Osteocyte (in vitro differentiated cells): ENCODE measurements at regions not wholly inside any gene's neighbourhood (a gene's known extent, or its start where the extent isn't known, plus 50 kb on each side); places are given as distances from the start of the nearest gene placed in this dataset.

Experiments
- DNase-seq: peaks from one replicate; pipeline ENCODE4 v3.0.0; 2021; ENCODE audit warnings: mixed read lengths; ENCODE audit not compliant: unreplicated experiment; ENCODE audit errors: extremely low spot score
- H3K27ac Mint-ChIP-seq: one replicate; pipeline ENCODE4 v1.8.0; 2021; ENCODE audit warnings: mild to moderate bottlenecking, mixed read lengths; ENCODE audit not compliant: unreplicated experiment
- H3K27me3 Mint-ChIP-seq: one replicate; pipeline ENCODE4 v1.8.0; 2021; ENCODE audit warnings: mixed read lengths; ENCODE audit not compliant: unreplicated experiment
- H3K36me3 Mint-ChIP-seq: one replicate; pipeline ENCODE4 v1.8.0; 2021; ENCODE audit warnings: mixed read lengths; ENCODE audit not compliant: unreplicated experiment
- H3K4me1 Mint-ChIP-seq: one replicate; pipeline ENCODE4 v1.8.0; 2021; ENCODE audit warnings: mixed read lengths; ENCODE audit not compliant: unreplicated experiment
- H3K4me3 Mint-ChIP-seq: one replicate; pipeline ENCODE4 v1.8.0; 2021; ENCODE audit warnings: mild to moderate bottlenecking, moderate library complexity, mixed read lengths; ENCODE audit not compliant: unreplicated experiment
- H3K9me3 Mint-ChIP-seq: one replicate; pipeline ENCODE4 v1.8.0; 2021; ENCODE audit warnings: mixed read lengths; ENCODE audit not compliant: unreplicated experiment
- TF ChIP-seq, protein P1 (sequence below): fragments of 200-600 bp; sonication (generic); IDR thresholded peaks from 2 replicates; pipeline ENCODE4 v1.5.0; 2021; ENCODE audit warnings: antibody characterized with exemption, mild to moderate bottlenecking, moderate library complexity

GRCh38 chr9:88751781-88752180, 216.8 kb downstream of the NXNL2 start:
- TF ChIP-seq, protein P1, sequence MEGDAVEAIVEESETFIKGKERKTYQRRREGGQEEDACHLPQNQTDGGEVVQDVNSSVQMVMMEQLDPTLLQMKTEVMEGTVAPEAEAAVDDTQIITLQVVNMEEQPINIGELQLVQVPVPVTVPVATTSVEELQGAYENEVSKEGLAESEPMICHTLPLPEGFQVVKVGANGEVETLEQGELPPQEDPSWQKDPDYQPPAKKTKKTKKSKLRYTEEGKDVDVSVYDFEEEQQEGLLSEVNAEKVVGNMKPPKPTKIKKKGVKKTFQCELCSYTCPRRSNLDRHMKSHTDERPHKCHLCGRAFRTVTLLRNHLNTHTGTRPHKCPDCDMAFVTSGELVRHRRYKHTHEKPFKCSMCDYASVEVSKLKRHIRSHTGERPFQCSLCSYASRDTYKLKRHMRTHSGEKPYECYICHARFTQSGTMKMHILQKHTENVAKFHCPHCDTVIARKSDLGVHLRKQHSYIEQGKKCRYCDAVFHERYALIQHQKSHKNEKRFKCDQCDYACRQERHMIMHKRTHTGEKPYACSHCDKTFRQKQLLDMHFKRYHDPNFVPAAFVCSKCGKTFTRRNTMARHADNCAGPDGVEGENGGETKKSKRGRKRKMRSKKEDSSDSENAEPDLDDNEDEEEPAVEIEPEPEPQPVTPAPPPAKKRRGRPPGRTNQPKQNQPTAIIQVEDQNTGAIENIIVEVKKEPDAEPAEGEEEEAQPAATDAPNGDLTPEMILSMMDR: no peak
- Mint-ChIP-seq H3K9me3 (no peaks in the 10 kb centered on the region), H3K36me3 (no peaks in the 10 kb centered on the region), H3K27me3 (no peaks in the 10 kb centered on the region), H3K4me3 (no peak overlapping the region), H3K4me1 (peaks cover 27% of the 10 kb centered on the region), H3K27ac (no peak overlapping the region)
- DNase-seq: no peak

- Mint-ChIP-seq H3K27me3 (no peaks in the 10 kb centered on the region), H3K4me1 (peaks cover 7% of the 10 kb centered on the region), H3K9me3 (no peaks in the 10 kb centered on the region), H3K4me3 (no peak overlapping the region), H3K36me3 (no peaks in the 10 kb centered on the region), H3K27ac (no peak overlapping the region)
- DNase-seq: no peak
- TF ChIP-seq, protein P1: no peak
Observed at GRCh38 chr9:88753691-88754367, 218.9 kb downstream of the NXNL2 start.

DNA sequence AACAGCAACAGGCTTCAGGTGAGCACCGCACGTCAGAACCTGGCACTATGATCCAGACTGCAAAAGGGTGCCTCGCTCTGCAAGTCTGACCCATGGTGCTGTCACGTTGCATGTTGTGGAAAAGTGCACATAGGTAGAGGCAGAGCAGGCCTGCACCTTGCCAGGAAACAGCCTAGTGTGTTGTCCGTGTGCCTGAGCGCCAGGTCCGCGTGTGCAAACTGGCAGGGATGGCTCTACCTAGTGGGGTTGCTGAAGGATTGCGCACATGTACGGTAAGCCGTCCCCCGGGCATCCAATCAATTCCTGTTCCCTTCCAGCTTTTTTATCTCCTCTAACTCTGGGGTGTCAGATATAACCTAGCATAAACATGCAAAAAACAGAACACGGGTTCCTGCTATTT, 219.5 kb downstream of the NXNL2 start:
- no peak for DNase-seq
- no peak overlapping the region for H3K27ac Mint-ChIP-seq
- TF ChIP-seq, protein P1: no peak
- no peak overlapping the region for H3K4me3 Mint-ChIP-seq
- no peaks in the 10 kb centered on the region for H3K27me3 Mint-ChIP-seq
- no peaks in the 10 kb centered on the region for H3K36me3 Mint-ChIP-seq
- H3K9me3 Mint-ChIP-seq: no peaks in the 10 kb centered on the region
- H3K4me1 Mint-ChIP-seq: peaks cover under 1% of the 10 kb centered on the region

GRCh38 chr9:88754886-88755285, 219.9 kb downstream of the NXNL2 start:
- no peaks in the 10 kb centered on the region for H3K9me3 Mint-ChIP-seq
- no peaks in the 10 kb centered on the region for H3K4me1 Mint-ChIP-seq
- no peak for DNase-seq
- TF ChIP-seq, protein P1: no peak
- no peak overlapping the region for H3K27ac Mint-ChIP-seq
- H3K27me3 Mint-ChIP-seq: no peaks in the 10 kb centered on the region
- H3K4me3 Mint-ChIP-seq: no peak overlapping the region
- no peaks in the 10 kb centered on the region for H3K36me3 Mint-ChIP-seq

DNA sequence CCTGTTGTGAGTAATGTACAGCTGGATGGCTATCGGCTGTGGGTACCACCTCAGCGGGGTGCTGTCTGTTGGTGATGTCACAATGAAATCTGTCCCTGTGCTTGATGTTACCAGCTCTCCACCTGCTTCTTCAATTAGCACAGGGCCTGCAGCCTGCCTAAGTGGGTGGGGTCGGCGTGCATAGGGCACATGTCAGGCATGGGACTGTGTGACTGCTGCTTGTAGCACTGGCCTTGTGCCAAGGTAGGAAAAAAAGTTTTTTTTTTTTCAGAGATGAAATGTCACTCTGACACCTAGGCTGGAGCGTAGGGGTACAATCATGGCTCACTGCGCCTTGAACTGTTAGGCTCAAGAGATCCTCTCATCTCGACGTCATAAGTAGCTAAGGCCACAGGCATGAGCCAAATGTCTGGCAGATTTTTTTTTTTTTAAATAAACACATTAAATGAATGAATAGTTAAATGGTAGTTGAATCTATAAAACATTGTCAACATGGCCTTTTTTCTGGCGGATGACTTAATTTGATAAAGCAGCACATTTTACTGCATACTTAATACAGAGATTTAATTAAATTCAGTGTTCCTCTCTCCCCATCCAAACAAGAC, 222.5 kb downstream of the NXNL2 start:
- Mint-ChIP-seq H3K36me3 (no peaks in the 10 kb centered on the region), H3K27me3 (no peaks in the 10 kb centered on the region), H3K9me3 (no peaks in the 10 kb centered on the region), H3K27ac (no peak overlapping the region), H3K4me3 (no peak overlapping the region), H3K4me1 (no peaks in the 10 kb centered on the region)
- peak; percentile 65 for DNase-seq
- TF ChIP-seq, protein P1: no peak
